A549 (cell line): ENCODE measurements at regions not wholly inside any gene's neighbourhood (a gene's known extent, or its start where the extent isn't known, plus 50 kb on each side); places are given as distances from the start of the nearest gene placed in this dataset.

Experiments
- ATAC-seq, 2 experiments: fragments of 200-7000 bp in 1 of 2; fragments of >200 bp in 1 of 2; cut with Nextera tagmentation in 1 of 2; cut with Tn5 transposase in 1 of 2; 3 replicates each; pipeline versions ENCODE4 v1.8.0 to v1.9.1; 2018 to 2020; ENCODE audit warnings: mild to moderate bottlenecking in 1 of 2, moderate library complexity in 1 of 2
- CTCF ChIA-PET: fragments of 300-600 bp; sonication (Branson Sonifier 250); formaldehyde crosslinking; extraction: SDS; loops from one replicate; lab custom pipeline; 2021; ENCODE audit warnings: antibody characterized with exemption, inconsistent platforms; lab: Yijun Ruan, JAX
- POLR2A ChIA-PET: fragments of 350-600 bp; formaldehyde crosslinking; extraction: SDS; loops from one replicate; lab custom pipeline; 2021; ENCODE audit warnings: antibody characterized with exemption, inconsistent platforms; lab: Yijun Ruan, JAX
- DNase-seq, 2 experiments: peaks; one replicate each; pipeline versions ENCODE4 v3.0.0 to v3.0.0-alpha.2; 2011 to 2016; ENCODE audit warnings: low read depth in 1 of 2, low spot score in 1 of 2
- FAIRE-seq: peaks from 2 replicates; lab custom pipeline; 2011; peaks lifted over from hg19 to GRCh38; lab: Jason Lieb, UNC
- H3K27ac ChIP-seq, 2 experiments: fragments of >200 bp; sonication (Bioruptor Twin); formaldehyde crosslinking; 3 replicates each; pipeline ENCODE4 v1.5.1; 2016 to 2017
- H3K4me1 ChIP-seq: fragments of >200 bp; sonication (Bioruptor Twin); formaldehyde crosslinking; 3 replicates; pipeline ENCODE4 v1.6.1; 2016
- H3K4me2 ChIP-seq: fragments of >200 bp; sonication (Bioruptor Twin); formaldehyde crosslinking; 3 replicates; pipeline ENCODE4 v1.6.1; 2016
- H3K4me3 ChIP-seq: fragments of >200 bp; sonication (Bioruptor Twin); formaldehyde crosslinking; 3 replicates; pipeline ENCODE4 v1.5.1; 2016
- H3K9me3 ChIP-seq: fragments of >200 bp; sonication (Bioruptor Twin); formaldehyde crosslinking; 3 replicates; pipeline ENCODE4 v1.6.1; 2016
- ATOH8 ChIP-seq: fragments of 250-450 bp; sonication (Bioruptor Pico); IDR thresholded peaks from 2 replicates; pipeline ENCODE4 v1.5.0; 2020; ENCODE audit warnings: low read depth, mild to moderate bottlenecking, moderate library complexity
- CBX2 ChIP-seq: fragments of 200-600 bp; sonication (generic); IDR thresholded peaks from 2 replicates; pipeline ENCODE4 v1.6.1; 2016; ENCODE audit warnings: low read depth, mild to moderate bottlenecking, borderline replicate concordance
- FOSL2 ChIP-seq, 2 experiments: fragments of 450-650 bp in 1 of 2; fragments of >200 bp in 1 of 2; sonication (Bioruptor Twin) in 1 of 2; formaldehyde crosslinking; IDR thresholded peaks; 2 replicates each; pipeline versions ENCODE4 v1.5.0 to v1.6.1; 2016 to 2020; ENCODE audit warnings: mild to moderate bottlenecking in 1 of 2, moderate library complexity in 1 of 2
- GATA3 ChIP-seq: IDR thresholded peaks from 2 replicates; pipeline ENCODE4 v1.6.1; 2012; ENCODE audit warnings: borderline replicate concordance
- HDAC2 ChIP-seq: fragments of 200-600 bp; sonication (generic); IDR thresholded peaks from 2 replicates; pipeline ENCODE4 v1.6.1; 2016
- HOXB13 ChIP-seq: fragments of 250-450 bp; sonication (Bioruptor Pico); IDR thresholded peaks from 2 replicates; pipeline ENCODE4 v1.5.0; 2020; ENCODE audit warnings: low read depth, mild to moderate bottlenecking, moderate library complexity
- HOXB5 ChIP-seq: fragments of 250-450 bp; sonication (Bioruptor Pico); IDR thresholded peaks from 2 replicates; pipeline ENCODE4 v1.5.0; 2020; ENCODE audit warnings: mild to moderate bottlenecking, moderate library complexity
- JUNB ChIP-seq: fragments of >200 bp; sonication (Bioruptor Twin); formaldehyde crosslinking; IDR thresholded peaks from 2 replicates; pipeline ENCODE4 v1.6.1; 2016
- KDM1A ChIP-seq: fragments of 200-600 bp; sonication (generic); IDR thresholded peaks from 2 replicates; pipeline ENCODE4 v1.6.1; 2016; ENCODE audit warnings: low read depth, mild to moderate bottlenecking
- MAFK ChIP-seq: fragments of 450-650 bp; IDR thresholded peaks from 2 replicates; pipeline ENCODE4 v1.6.1; 2014; ENCODE audit not compliant: partially characterized antibody
- MAZ ChIP-seq: fragments of 150-350 bp; IDR thresholded peaks from 2 replicates; pipeline ENCODE4 v1.6.1; 2014; ENCODE audit warnings: antibody characterized with exemption, low read depth, low read length, borderline replicate concordance
- NPAS2 ChIP-seq: fragments of 250-450 bp; sonication (Bioruptor Pico); IDR thresholded peaks from 2 replicates; pipeline ENCODE4 v1.8.0; 2022; ENCODE audit warnings: mild to moderate bottlenecking, moderate library complexity, borderline replicate concordance
- NR3C1 ChIP-seq: fragments of >200 bp; sonication (Bioruptor Twin); formaldehyde crosslinking; IDR thresholded peaks from 3 replicates; pipeline ENCODE4 v1.6.1; 2017
- POLR2AphosphoS2 ChIP-seq: conservative IDR thresholded peaks from 2 replicates; pipeline ENCODE4 v1.6.1; 2012; ENCODE audit warnings: low read length, improper control_type of control experiment, inconsistent platforms
- RARB ChIP-seq: fragments of 250-450 bp; sonication (Bioruptor Pico); IDR thresholded peaks from 2 replicates; pipeline ENCODE4 v1.8.0; 2021; ENCODE audit warnings: mild to moderate bottlenecking, moderate library complexity
- REST ChIP-seq: fragments of 200-600 bp; sonication (generic); IDR thresholded peaks from 2 replicates; pipeline ENCODE4 v1.6.1; 2016; ENCODE audit warnings: antibody characterized with exemption, mild to moderate bottlenecking, moderate library complexity
- RFX5 ChIP-seq: fragments of 450-650 bp; IDR thresholded peaks from 2 replicates; pipeline ENCODE4 v1.7.1; 2014; ENCODE audit warnings: antibody characterized with exemption, mild to moderate bottlenecking, moderate library complexity
- SMC3 ChIP-seq: fragments of >200 bp; sonication (Bioruptor Twin); formaldehyde crosslinking; IDR thresholded peaks from 3 replicates; pipeline ENCODE4 v1.6.1; 2018; ENCODE audit warnings: inconsistent platforms
- SREBF2 ChIP-seq: fragments of 450-650 bp; IDR thresholded peaks from 2 replicates; pipeline ENCODE4 v1.6.1; 2014; ENCODE audit warnings: mild to moderate bottlenecking, moderate library complexity
- USF2 ChIP-seq: fragments of 450-650 bp; IDR thresholded peaks from 2 replicates; pipeline ENCODE4 v1.6.1; 2014; ENCODE audit warnings: antibody characterized with exemption
- WGBS: methylation state at CpG from one replicate; pipeline ENCODE4 v1.1.6; 2017; ENCODE audit errors: missing lambda C conversion rate; 5-methylcytosine and 5-hydroxymethylcytosine counted together

- ATAC-seq: no peak
These were observed 126.4 kb downstream of the HMX1 start for GRCh38 chr4:8745005-8745790.

GRCh38 chr4:8744083-8744805, 127.4 kb downstream of the HMX1 start:
- no peak overlapping the region for H3K27ac ChIP-seq
- no peak overlapping the region for H3K4me3 ChIP-seq
- 46% methylated on average over 10 of the region's 18 CpGs for WGBS
- TF ChIP-seq RFX5 (no peak), MAFK (no peak), SMC3 (no peak), SREBF2 (no peak), POLR2AphosphoS2 (no peak)
- TF ChIP-seq, all 56 proteins: peak for 0
- CTCF ChIA-PET: interaction anchor here (0.6 kb wide), 1 partner anchor 142 kb away, joined by 3 read pairs; no protein-coding TSS in a partner anchor
- Histone ChIP-seq H3K4me1 (no peaks in the 10 kb centered on the region), H3K9me3 (no peaks in the 10 kb centered on the region), H3K4me2 (no peak overlapping the region)
- ATAC-seq (peak in 1 of 2 experiments; percentile 45; a peak in 1 of 6 replicates), DNase-seq (peak in 1 of 2 experiments; percentile 9), FAIRE-seq (no peak)
- POLR2A ChIA-PET: no interaction called here

More at GRCh38 chr4:8745005-8745790, 126.4 kb downstream of the HMX1 start:
- H3K4me3 ChIP-seq: no peak overlapping the region
- WGBS: 72% methylated on average over 22 of the region's 28 CpGs
- TF ChIP-seq ATOH8 (CRISPR knock-in tag) (no peak), RFX5 (no peak), HOXB13 (no peak), JUNB (no peak), RARB (CRISPR knock-in tag) (no peak)
- no peaks in the 10 kb centered on the region for H3K9me3 ChIP-seq
- ChIA-PET CTCF (interaction anchor here (0.6 kb wide), 1 partner anchor 141 kb away, joined by 3 read pairs; no protein-coding TSS in a partner anchor), POLR2A (no interaction called here)
- DNase-seq (no peak), FAIRE-seq (no peak)
- no peak overlapping the region for H3K27ac ChIP-seq
- no peak overlapping the region for H3K4me2 ChIP-seq
- H3K4me1 ChIP-seq: no peaks in the 10 kb centered on the region

GRCh38 chr4:8742546-8742945, 129.1 kb downstream of the HMX1 start:
- no peaks in the 10 kb centered on the region for H3K4me1 ChIP-seq
- no peak overlapping the region for H3K4me2 ChIP-seq
- FAIRE-seq (no peak), DNase-seq (no peak), ATAC-seq (no peak)
- H3K4me3 ChIP-seq: no peak overlapping the region
- POLR2A ChIA-PET: no interaction called here
- no peak overlapping the region for H3K27ac ChIP-seq
- CTCF ChIA-PET: no interaction called here
- H3K9me3 ChIP-seq: no peaks in the 10 kb centered on the region
- 13% methylated on average over 2 of the region's 2 CpGs for WGBS
- TF ChIP-seq CBX2: no peak
- TF ChIP-seq HDAC2: no peak
- TF ChIP-seq GATA3: no peak

- Histone ChIP-seq H3K4me2 (no peak overlapping the region), H3K9me3 (no peaks in the 10 kb centered on the region), H3K4me3 (no peak overlapping the region), H3K27ac (no peak overlapping the region), H3K4me1 (no peaks in the 10 kb centered on the region)
- CTCF ChIA-PET: no interaction called here
- ATAC-seq (no peak), DNase-seq (no peak), FAIRE-seq (no peak)
- WGBS: 25% methylated on average over 9 of the region's 12 CpGs
- POLR2A ChIA-PET: no interaction called here
- TF ChIP-seq USF2 (no peak), NPAS2 (CRISPR knock-in tag) (no peak), HOXB5 (CRISPR knock-in tag) (no peak), GATA3 (no peak), KDM1A (no peak), NR3C1 (no peak), REST (no peak), FOSL2 (IDR thresholded peaks at IDR 0.05) (no peak), FOSL2 (CRISPR knock-in tag; IDR thresholded peaks at IDR 0.05) (no peak), MAZ (no peak)
These were observed 130.0 kb downstream of the HMX1 start for GRCh38 chr4:8741513-8742226.
